ENCODE measurements at regions not wholly inside any gene's neighbourhood (a gene's known extent, or its start where the extent isn't known, plus 50 kb on each side); places are given as distances from the start of the nearest gene placed in this dataset.

DNA sequence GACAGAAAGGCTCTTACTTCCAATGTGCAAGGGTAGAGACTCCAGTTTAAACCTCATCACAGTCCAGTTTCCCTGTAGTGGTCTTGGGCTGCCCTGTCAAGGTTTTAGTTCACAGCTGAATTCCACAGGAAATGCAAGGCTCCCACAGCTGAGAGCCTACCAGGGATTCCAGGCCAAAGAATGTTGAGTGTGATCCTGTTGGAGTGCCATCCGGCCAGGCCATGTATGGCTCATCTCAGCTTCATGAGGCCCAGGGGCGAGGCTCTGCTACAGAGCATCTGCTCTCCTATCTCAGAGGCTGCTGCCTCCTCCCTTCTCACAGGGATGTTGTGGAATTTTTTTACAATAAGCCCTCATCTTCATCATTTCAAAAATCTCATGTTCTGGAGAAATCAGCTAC, 239.8 kb upstream of the CCL2 start:
- Histone ChIP-seq H2AFZ (ENCODE audit: insufficient read depth, low read depth, low read length, poor library complexity, severe bottlenecking) (no peak overlapping the region), H3K4me1 (ENCODE audit: control insufficient read depth in 1 of 2, insufficient read depth in 2 of 2, low read length in 2 of 2) (no peaks in the 10 kb centered on the region), H3K27ac (ENCODE audit: low read depth in 1 of 2, low read length in 2 of 2) (no peak overlapping the region), H3K36me3 (replicated peaks in 1 of 2; ENCODE audit: control insufficient read depth in 1 of 2, insufficient read depth in 2 of 2, low read length in 2 of 2) (no peaks in the 10 kb centered on the region), H3K4me3 (replicated peaks in 1 of 3; ENCODE audit: low read depth in 2 of 3, low read length in 3 of 3) (no peak overlapping the region), H4K20me1 (ENCODE audit: insufficient read depth, low read length) (no peaks in the 10 kb centered on the region), H3K79me2 (ENCODE audit: insufficient read depth, low read length) (no peaks in the 10 kb centered on the region), H3K4me2 (replicated peaks; ENCODE audit: extremely low read depth, low read length, poor library complexity, severe bottlenecking) (no peak overlapping the region), H3K9ac (ENCODE audit: insufficient read depth, low read length, poor library complexity, severe bottlenecking) (no peak overlapping the region), H3K9me3 (replicated peaks in 1 of 2; ENCODE audit: control insufficient read depth in 1 of 2, insufficient read depth in 1 of 2, low read length in 2 of 2) (no peaks in the 10 kb centered on the region), H3K27me3 (ENCODE audit: control insufficient read depth in 2 of 2, insufficient read depth in 2 of 2, low read length in 2 of 2) (no peaks in the 10 kb centered on the region)
- Mint-ChIP-seq H3K4me3 (no peak overlapping the region), H3K4me1 (no peaks in the 10 kb centered on the region), H3K27ac (no peak overlapping the region), H3K9me3 (peaks cover 0 to 3% (median 0%) of the 10 kb centered on the region in 7 donors), H3K27me3 (ENCODE audit: low read depth in 3 of 3) (peaks cover 0 to 7% (median 2%) of the 10 kb centered on the region in 3 donors), H3K36me3 (no peaks in the 10 kb centered on the region)
- intact Hi-C loops (cut with micrococcal nuclease) = no loop called here
- TF ChIP-seq, protein P1, sequence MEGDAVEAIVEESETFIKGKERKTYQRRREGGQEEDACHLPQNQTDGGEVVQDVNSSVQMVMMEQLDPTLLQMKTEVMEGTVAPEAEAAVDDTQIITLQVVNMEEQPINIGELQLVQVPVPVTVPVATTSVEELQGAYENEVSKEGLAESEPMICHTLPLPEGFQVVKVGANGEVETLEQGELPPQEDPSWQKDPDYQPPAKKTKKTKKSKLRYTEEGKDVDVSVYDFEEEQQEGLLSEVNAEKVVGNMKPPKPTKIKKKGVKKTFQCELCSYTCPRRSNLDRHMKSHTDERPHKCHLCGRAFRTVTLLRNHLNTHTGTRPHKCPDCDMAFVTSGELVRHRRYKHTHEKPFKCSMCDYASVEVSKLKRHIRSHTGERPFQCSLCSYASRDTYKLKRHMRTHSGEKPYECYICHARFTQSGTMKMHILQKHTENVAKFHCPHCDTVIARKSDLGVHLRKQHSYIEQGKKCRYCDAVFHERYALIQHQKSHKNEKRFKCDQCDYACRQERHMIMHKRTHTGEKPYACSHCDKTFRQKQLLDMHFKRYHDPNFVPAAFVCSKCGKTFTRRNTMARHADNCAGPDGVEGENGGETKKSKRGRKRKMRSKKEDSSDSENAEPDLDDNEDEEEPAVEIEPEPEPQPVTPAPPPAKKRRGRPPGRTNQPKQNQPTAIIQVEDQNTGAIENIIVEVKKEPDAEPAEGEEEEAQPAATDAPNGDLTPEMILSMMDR (IDR thresholded peaks at IDR 0.05) = no peak
- DNase-seq = no peak
- 100% methylated on average over 1 of the region's 2 CpGs for WGBS (ENCODE audit: insufficient coverage)

DNA sequence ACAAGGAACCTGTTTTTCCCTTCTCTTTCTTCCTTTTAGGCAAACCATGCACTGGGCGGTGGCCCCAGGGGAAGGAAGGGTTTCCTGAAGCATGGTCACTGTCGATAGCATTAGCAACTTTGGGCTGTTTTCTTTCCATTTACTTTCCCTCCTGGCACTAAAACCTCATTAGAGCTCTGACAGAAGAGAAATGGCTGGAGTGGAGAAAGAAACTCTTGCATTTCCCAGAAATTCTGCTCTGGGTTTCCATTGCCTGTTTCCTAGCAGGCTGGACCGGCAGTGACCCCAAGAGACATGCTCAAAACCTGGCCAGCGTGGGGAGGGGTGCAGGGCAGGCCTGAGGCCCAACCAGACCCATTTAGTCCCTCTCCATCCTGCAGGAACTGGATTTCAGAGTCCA, 230.7 kb upstream of the CCL2 start:
- Mint-ChIP-seq H3K27ac (no peak overlapping the region), H3K27me3 (ENCODE audit: low read depth in 3 of 3) (peaks cover 0 to 1% (median 0%) of the 10 kb centered on the region in 3 donors), H3K4me3 (no peak overlapping the region), H3K9me3 (no peaks in the 10 kb centered on the region), H3K36me3 (no peaks in the 10 kb centered on the region), H3K4me1 (no peaks in the 10 kb centered on the region)
- DNase-seq = no peak
- no peak overlapping the region for H3K27ac ChIP-seq (ENCODE audit: low read depth in 1 of 2, low read length in 2 of 2)
- intact Hi-C loops (cut with micrococcal nuclease) = no loop called here
- 100% methylated on average over 2 of the region's 4 CpGs for WGBS (ENCODE audit: insufficient coverage)
- H3K36me3 ChIP-seq (replicated peaks in 1 of 2; ENCODE audit: control insufficient read depth in 1 of 2, insufficient read depth in 2 of 2, low read length in 2 of 2) = no peaks in the 10 kb centered on the region
- no peak overlapping the region for H2AFZ ChIP-seq (ENCODE audit: insufficient read depth, low read depth, low read length, poor library complexity, severe bottlenecking)
- no peak overlapping the region for H3K9ac ChIP-seq (ENCODE audit: insufficient read depth, low read length, poor library complexity, severe bottlenecking)
- H4K20me1 ChIP-seq (ENCODE audit: insufficient read depth, low read length) = no peaks in the 10 kb centered on the region
- no peaks in the 10 kb centered on the region for H3K9me3 ChIP-seq (replicated peaks in 1 of 2; ENCODE audit: control insufficient read depth in 1 of 2, insufficient read depth in 1 of 2, low read length in 2 of 2)
- H3K4me3 ChIP-seq (replicated peaks in 1 of 3; ENCODE audit: low read depth in 2 of 3, low read length in 3 of 3) = no peak overlapping the region
- no peak overlapping the region for H3K4me2 ChIP-seq (replicated peaks; ENCODE audit: extremely low read depth, low read length, poor library complexity, severe bottlenecking)
- TF ChIP-seq, protein P1 (IDR thresholded peaks at IDR 0.05) = no peak
- H3K79me2 ChIP-seq (ENCODE audit: insufficient read depth, low read length) = no peaks in the 10 kb centered on the region
- H3K4me1 ChIP-seq (ENCODE audit: control insufficient read depth in 1 of 2, insufficient read depth in 2 of 2, low read length in 2 of 2) = no peaks in the 10 kb centered on the region
- no peaks in the 10 kb centered on the region for H3K27me3 ChIP-seq (ENCODE audit: control insufficient read depth in 2 of 2, insufficient read depth in 2 of 2, low read length in 2 of 2)

Data from CD14-positive monocyte (primary cell).